ENCODE measurements at regions not wholly inside any gene's neighbourhood (a gene's known extent, or its start where the extent isn't known, plus 50 kb on each side); places are given as distances from the start of the nearest gene placed in this dataset.

- Histone ChIP-seq H3K4me2 (ENCODE audit: insufficient read depth, low read length) (no peak overlapping the region), H4K20me1 (ENCODE audit: insufficient read depth, low read length) (no peaks in the 10 kb centered on the region), H3K9me3 (ENCODE audit: low read depth, low read length) (no peaks in the 10 kb centered on the region), H2AFZ (ENCODE audit: low read length) (no peak overlapping the region), H3K36me3 (ENCODE audit: insufficient read depth, low read length) (no peaks in the 10 kb centered on the region), H3K79me2 (ENCODE audit: insufficient read depth, low read length) (no peaks in the 10 kb centered on the region), H3K4me1 (ENCODE audit: insufficient read depth, low read length) (no peaks in the 10 kb centered on the region), H3K27me3 (ENCODE audit: insufficient read depth, low read length) (no peaks in the 10 kb centered on the region), H3K27ac (ENCODE audit: low read depth, low read length) (no peak overlapping the region), H3K4me3 (ENCODE audit: insufficient read depth, low read length) (no peak overlapping the region)
- TF ChIP-seq, protein P1, sequence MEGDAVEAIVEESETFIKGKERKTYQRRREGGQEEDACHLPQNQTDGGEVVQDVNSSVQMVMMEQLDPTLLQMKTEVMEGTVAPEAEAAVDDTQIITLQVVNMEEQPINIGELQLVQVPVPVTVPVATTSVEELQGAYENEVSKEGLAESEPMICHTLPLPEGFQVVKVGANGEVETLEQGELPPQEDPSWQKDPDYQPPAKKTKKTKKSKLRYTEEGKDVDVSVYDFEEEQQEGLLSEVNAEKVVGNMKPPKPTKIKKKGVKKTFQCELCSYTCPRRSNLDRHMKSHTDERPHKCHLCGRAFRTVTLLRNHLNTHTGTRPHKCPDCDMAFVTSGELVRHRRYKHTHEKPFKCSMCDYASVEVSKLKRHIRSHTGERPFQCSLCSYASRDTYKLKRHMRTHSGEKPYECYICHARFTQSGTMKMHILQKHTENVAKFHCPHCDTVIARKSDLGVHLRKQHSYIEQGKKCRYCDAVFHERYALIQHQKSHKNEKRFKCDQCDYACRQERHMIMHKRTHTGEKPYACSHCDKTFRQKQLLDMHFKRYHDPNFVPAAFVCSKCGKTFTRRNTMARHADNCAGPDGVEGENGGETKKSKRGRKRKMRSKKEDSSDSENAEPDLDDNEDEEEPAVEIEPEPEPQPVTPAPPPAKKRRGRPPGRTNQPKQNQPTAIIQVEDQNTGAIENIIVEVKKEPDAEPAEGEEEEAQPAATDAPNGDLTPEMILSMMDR (IDR thresholded peaks at IDR 0.05; ENCODE audit: extremely low read depth, low read depth, low read length) = no peak
- no peak for DNase-seq (ENCODE audit: insufficient read length, low spot score, missing footprints)
Observed at GRCh38 chr1:96427616-96428015, 294.0 kb upstream of the PTBP2 start.

- Histone ChIP-seq H3K27me3 (ENCODE audit: insufficient read depth, low read length) (no peaks in the 10 kb centered on the region), H3K4me3 (ENCODE audit: insufficient read depth, low read length) (no peak overlapping the region), H3K4me1 (ENCODE audit: insufficient read depth, low read length) (no peaks in the 10 kb centered on the region), H3K27ac (ENCODE audit: low read depth, low read length) (no peak overlapping the region), H3K36me3 (ENCODE audit: insufficient read depth, low read length) (no peaks in the 10 kb centered on the region), H3K4me2 (ENCODE audit: insufficient read depth, low read length) (no peak overlapping the region), H4K20me1 (ENCODE audit: insufficient read depth, low read length) (no peaks in the 10 kb centered on the region), H3K9me3 (ENCODE audit: low read depth, low read length) (no peaks in the 10 kb centered on the region), H2AFZ (ENCODE audit: low read length) (no peak overlapping the region), H3K79me2 (ENCODE audit: insufficient read depth, low read length) (no peaks in the 10 kb centered on the region)
- TF ChIP-seq, protein P1 (IDR thresholded peaks at IDR 0.05; ENCODE audit: extremely low read depth, low read depth, low read length) = no peak
- no peak for DNase-seq (ENCODE audit: insufficient read length, low spot score, missing footprints)
Observed at GRCh38 chr1:96445302-96445701, 276.3 kb upstream of the PTBP2 start.

DNA sequence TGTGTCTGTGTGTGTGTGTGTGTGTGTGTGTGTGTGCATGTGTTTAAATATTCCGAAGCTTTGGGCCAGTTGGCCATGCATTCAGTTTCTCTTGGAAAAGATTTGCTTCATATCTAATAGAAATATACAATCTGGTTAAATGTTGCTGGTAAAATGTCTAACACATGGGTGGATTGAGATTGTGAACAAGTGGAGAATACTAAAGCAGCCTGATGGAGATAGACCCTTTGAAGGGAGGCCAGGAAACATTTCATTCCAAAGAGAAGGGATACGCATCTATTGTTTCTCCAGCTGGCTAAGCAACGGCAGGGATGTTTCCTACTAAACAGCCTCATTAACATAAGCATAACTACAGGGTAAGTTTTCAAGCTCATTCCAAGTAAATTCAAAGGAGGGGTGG lies 257.5 kb upstream of the PTBP2 start:
- Histone ChIP-seq H3K4me1 (ENCODE audit: insufficient read depth, low read length) (no peaks in the 10 kb centered on the region), H3K9me3 (ENCODE audit: low read depth, low read length) (no peaks in the 10 kb centered on the region), H3K4me3 (ENCODE audit: insufficient read depth, low read length) (no peak overlapping the region), H3K79me2 (ENCODE audit: insufficient read depth, low read length) (no peaks in the 10 kb centered on the region), H2AFZ (ENCODE audit: low read length) (no peak overlapping the region), H3K4me2 (ENCODE audit: insufficient read depth, low read length) (no peak overlapping the region), H3K36me3 (ENCODE audit: insufficient read depth, low read length) (no peaks in the 10 kb centered on the region), H4K20me1 (ENCODE audit: insufficient read depth, low read length) (no peaks in the 10 kb centered on the region), H3K27ac (ENCODE audit: low read depth, low read length) (no peak overlapping the region), H3K27me3 (ENCODE audit: insufficient read depth, low read length) (no peaks in the 10 kb centered on the region)
- TF ChIP-seq, protein P1 (IDR thresholded peaks at IDR 0.05; ENCODE audit: extremely low read depth, low read depth, low read length) = no peak
- no peak for DNase-seq (ENCODE audit: insufficient read length, low spot score, missing footprints)

DNA sequence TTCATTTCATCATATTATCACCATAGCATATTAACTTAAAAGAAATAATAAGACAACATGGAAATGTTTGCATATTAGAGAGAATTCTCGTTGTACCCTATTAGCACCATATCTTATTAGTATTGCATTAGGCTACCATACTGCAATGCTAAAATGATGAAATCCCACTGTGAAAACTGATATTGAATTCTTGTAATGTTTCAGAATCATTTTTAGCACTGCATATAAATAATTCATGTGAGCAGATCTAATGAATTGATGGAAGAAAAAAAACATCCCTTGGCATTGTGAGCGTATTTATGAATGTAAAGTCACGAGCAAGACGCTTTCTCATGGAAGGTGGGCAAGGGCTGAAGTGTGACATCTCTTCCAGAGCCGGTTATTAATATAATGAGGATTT lies 257.1 kb upstream of the PTBP2 start:
- Histone ChIP-seq H3K27me3 (ENCODE audit: insufficient read depth, low read length) (no peaks in the 10 kb centered on the region), H3K79me2 (ENCODE audit: insufficient read depth, low read length) (no peaks in the 10 kb centered on the region), H3K4me2 (ENCODE audit: insufficient read depth, low read length) (no peak overlapping the region), H3K9me3 (ENCODE audit: low read depth, low read length) (no peaks in the 10 kb centered on the region), H3K36me3 (ENCODE audit: insufficient read depth, low read length) (no peaks in the 10 kb centered on the region), H4K20me1 (ENCODE audit: insufficient read depth, low read length) (no peaks in the 10 kb centered on the region), H2AFZ (ENCODE audit: low read length) (no peak overlapping the region), H3K4me1 (ENCODE audit: insufficient read depth, low read length) (no peaks in the 10 kb centered on the region), H3K4me3 (ENCODE audit: insufficient read depth, low read length) (no peak overlapping the region), H3K27ac (ENCODE audit: low read depth, low read length) (no peak overlapping the region)
- TF ChIP-seq, protein P1 (IDR thresholded peaks at IDR 0.05; ENCODE audit: extremely low read depth, low read depth, low read length) = no peak
- no peak for DNase-seq (ENCODE audit: insufficient read length, low spot score, missing footprints)
